ENCODE measurements at regions not wholly inside any gene's neighbourhood (a gene's known extent, or its start where the extent isn't known, plus 50 kb on each side); places are given as distances from the start of the nearest gene placed in this dataset.

DNA sequence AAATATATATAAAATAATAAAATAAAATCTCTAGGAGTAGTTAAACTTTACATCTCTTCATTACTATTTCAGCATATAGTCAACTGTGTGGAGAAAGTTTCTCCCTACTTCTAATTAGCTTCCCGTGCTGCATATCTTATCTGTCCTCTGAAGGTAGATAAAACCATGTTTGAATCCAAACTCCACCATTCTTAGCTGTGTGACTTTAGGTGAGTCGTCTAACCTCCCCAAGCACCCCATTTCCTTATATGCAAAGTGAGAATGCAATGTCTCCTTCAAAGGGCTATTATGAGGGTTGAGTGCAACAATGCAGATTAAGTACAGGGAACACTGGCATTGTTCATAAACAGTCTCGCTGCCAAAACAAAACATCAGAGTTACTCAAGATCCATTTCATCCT lies 80.8 kb upstream of the DRD2 start:
- ChIA-PET CTCF (interaction anchor here (1.2 kb wide), 1 partner anchor 25 kb away, joined by 4 read pairs; no protein-coding TSS in a partner anchor), POLR2A (no interaction called here)
- DNase-seq (ENCODE audit: extremely low spot score): no peak
- TF ChIP-seq LEF1 (IDR thresholded peaks at IDR 0.05; ENCODE audit: borderline replicate concordance) (no peak), TARDBP (IDR thresholded peaks at IDR 0.05) (no peak), CTBP1 (IDR thresholded peaks at IDR 0.05; ENCODE audit: borderline replicate concordance) (no peak), FOXM1 (IDR thresholded peaks at IDR 0.05; ENCODE audit: borderline replicate concordance) (no peak), FOXA1 (IDR thresholded peaks at IDR 0.05) (no peak), SP1 (IDR thresholded peaks at IDR 0.05) (no peak), NFRKB (IDR thresholded peaks at IDR 0.05) (no peak), L3MBTL2 (conservative IDR thresholded peaks at IDR 0.05) (no peak), HDGF (IDR thresholded peaks at IDR 0.05; ENCODE audit: borderline replicate concordance) (no peak), ZNF384 (IDR thresholded peaks at IDR 0.05) (no peak), SUZ12 (IDR thresholded peaks at IDR 0.05) (no peak)
- TF ChIP-seq, protein P1, sequence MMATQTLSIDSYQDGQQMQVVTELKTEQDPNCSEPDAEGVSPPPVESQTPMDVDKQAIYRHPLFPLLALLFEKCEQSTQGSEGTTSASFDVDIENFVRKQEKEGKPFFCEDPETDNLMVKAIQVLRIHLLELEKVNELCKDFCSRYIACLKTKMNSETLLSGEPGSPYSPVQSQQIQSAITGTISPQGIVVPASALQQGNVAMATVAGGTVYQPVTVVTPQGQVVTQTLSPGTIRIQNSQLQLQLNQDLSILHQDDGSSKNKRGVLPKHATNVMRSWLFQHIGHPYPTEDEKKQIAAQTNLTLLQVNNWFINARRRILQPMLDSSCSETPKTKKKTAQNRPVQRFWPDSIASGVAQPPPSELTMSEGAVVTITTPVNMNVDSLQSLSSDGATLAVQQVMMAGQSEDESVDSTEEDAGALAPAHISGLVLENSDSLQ (IDR thresholded peaks at IDR 0.05): no peak

DNA sequence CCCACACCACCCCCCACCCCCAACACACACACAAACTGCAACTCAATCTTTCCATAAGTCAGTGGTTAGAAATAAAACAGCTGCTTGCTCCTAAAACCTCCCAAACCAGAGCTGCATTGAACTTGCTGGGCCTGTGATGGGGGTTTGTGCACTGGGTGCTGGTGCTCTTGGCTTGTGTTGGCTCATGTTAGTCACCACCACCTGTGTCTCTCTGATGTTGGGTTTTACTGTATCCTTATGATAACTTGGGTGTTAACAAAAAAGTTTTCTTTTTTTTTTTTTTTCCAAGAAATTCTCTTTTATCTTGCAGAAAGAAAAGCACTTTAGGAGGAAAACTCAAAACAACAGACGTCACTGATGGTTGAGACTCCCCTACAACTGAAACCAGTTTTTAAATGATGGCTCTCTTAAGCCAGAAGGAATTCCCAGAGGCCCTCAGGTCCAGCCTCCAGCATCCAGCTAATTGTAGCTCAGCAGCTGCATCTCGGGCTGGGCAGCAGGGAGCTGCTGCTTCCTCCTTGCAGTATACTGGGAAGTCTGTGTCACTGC lies 79.9 kb upstream of the DRD2 start:
- CTCF ChIA-PET: no interaction called here

DNA sequence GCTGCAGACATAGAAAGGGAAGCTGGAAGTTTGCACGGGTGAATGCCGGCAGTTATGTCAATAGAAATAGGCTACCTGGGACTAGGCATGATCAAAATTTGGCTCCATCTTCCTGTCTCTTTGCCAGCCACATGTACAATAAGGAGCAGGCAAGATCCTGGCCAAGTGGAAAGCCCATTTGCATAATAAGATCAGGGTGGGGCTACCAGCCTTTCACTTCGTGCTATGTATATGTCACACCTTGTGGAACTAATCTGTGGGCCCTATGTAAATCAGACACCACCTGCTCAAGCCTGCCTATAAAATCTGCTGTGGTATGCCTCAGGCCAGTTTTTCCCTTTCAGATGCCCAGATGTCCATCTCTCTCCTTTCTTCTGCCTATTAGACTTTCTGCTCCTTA lies 79.3 kb upstream of the DRD2 start:
- TF ChIP-seq ELF4 (IDR thresholded peaks at IDR 0.05) (no peak), NFRKB (IDR thresholded peaks at IDR 0.05) (no peak), CTBP1 (IDR thresholded peaks at IDR 0.05; ENCODE audit: borderline replicate concordance) (no peak), FOXK2 (IDR thresholded peaks at IDR 0.05) (no peak), SUZ12 (IDR thresholded peaks at IDR 0.05) (no peak), ARNT (IDR thresholded peaks at IDR 0.05) (no peak), SP1 (IDR thresholded peaks at IDR 0.05) (no peak), LEF1 (IDR thresholded peaks at IDR 0.05; ENCODE audit: borderline replicate concordance) (no peak), ZNF384 (IDR thresholded peaks at IDR 0.05) (no peak), FOXA1 (IDR thresholded peaks at IDR 0.05) (no peak), HDGF (IDR thresholded peaks at IDR 0.05; ENCODE audit: borderline replicate concordance) (no peak), BHLHE40 (IDR thresholded peaks at IDR 0.05; ENCODE audit: borderline replicate concordance) (no peak), FOXM1 (IDR thresholded peaks at IDR 0.05; ENCODE audit: borderline replicate concordance) (no peak), L3MBTL2 (conservative IDR thresholded peaks at IDR 0.05) (no peak)
- DNase-seq (ENCODE audit: extremely low spot score): no peak
- ChIA-PET POLR2A (no interaction called here), CTCF (interaction anchor here (0.6 to 1.0 kb wide), 4 partner anchors 11 to 177 kb away, joined by 3 to 4 read pairs (median 3); no protein-coding TSS in a partner anchor)

More for the DNA sequence above, 79.9 kb upstream of the DRD2 start:
- no peak for DNase-seq (ENCODE audit: extremely low spot score)
- POLR2A ChIA-PET: no interaction called here
- no peak for TF ChIP-seq FOXM1 (IDR thresholded peaks at IDR 0.05; ENCODE audit: borderline replicate concordance)
- no peak for TF ChIP-seq ZNF384 (IDR thresholded peaks at IDR 0.05)
- no peak for TF ChIP-seq SP1 (IDR thresholded peaks at IDR 0.05)
- TF ChIP-seq TARDBP (IDR thresholded peaks at IDR 0.05): no peak
- no peak for TF ChIP-seq BHLHE40 (IDR thresholded peaks at IDR 0.05; ENCODE audit: borderline replicate concordance)
- no peak for TF ChIP-seq L3MBTL2 (conservative IDR thresholded peaks at IDR 0.05)
- TF ChIP-seq SUZ12 (IDR thresholded peaks at IDR 0.05): no peak
- no peak for TF ChIP-seq HDGF (IDR thresholded peaks at IDR 0.05; ENCODE audit: borderline replicate concordance)
- TF ChIP-seq ELF4 (IDR thresholded peaks at IDR 0.05): no peak
- TF ChIP-seq FOXA1 (IDR thresholded peaks at IDR 0.05): no peak
- TF ChIP-seq CTBP1 (IDR thresholded peaks at IDR 0.05; ENCODE audit: borderline replicate concordance): no peak
- TF ChIP-seq NFRKB (IDR thresholded peaks at IDR 0.05): no peak
- TF ChIP-seq, protein P1 (IDR thresholded peaks at IDR 0.05): no peak
- no peak for TF ChIP-seq FOXK2 (IDR thresholded peaks at IDR 0.05)
- TF ChIP-seq ARNT (IDR thresholded peaks at IDR 0.05): no peak
- no peak for TF ChIP-seq LEF1 (IDR thresholded peaks at IDR 0.05; ENCODE audit: borderline replicate concordance)

DNA sequence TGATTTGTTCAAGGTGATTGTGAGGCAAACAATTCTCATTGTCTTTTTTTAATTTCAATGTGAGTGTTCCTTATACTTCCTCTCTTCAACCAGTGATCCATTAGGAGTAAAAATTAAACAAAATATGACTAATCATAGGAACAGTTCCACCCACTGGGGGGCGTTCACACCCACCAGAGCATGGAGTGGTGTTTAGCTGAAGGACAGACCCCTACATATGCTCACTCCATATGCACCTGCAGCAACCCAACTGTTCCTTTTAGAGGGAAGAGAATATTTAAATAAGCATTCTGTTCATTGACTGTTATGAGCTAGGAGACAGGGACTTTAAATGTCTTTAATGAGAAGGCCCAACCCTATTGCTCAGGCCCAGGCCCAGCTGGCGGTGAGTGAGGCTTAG lies 78.7 kb upstream of the DRD2 start:
- CTCF ChIA-PET: interaction anchor here (0.6 to 1.8 kb wide), 7 partner anchors 11 to 178 kb away, joined by 3 to 9 read pairs (median 3); no protein-coding TSS in a partner anchor
- no peak for TF ChIP-seq SP1 (IDR thresholded peaks at IDR 0.05)
- no peak for TF ChIP-seq NFRKB (IDR thresholded peaks at IDR 0.05)
- TF ChIP-seq ARNT (IDR thresholded peaks at IDR 0.05): no peak
- TF ChIP-seq HDGF (IDR thresholded peaks at IDR 0.05; ENCODE audit: borderline replicate concordance): no peak
- TF ChIP-seq ZNF384 (IDR thresholded peaks at IDR 0.05): no peak
- TF ChIP-seq LEF1 (IDR thresholded peaks at IDR 0.05; ENCODE audit: borderline replicate concordance): no peak
- TF ChIP-seq TARDBP (IDR thresholded peaks at IDR 0.05): no peak
- TF ChIP-seq, protein P1 (IDR thresholded peaks at IDR 0.05): no peak
- TF ChIP-seq SUZ12 (IDR thresholded peaks at IDR 0.05): no peak
- TF ChIP-seq ELF4 (IDR thresholded peaks at IDR 0.05): no peak
- TF ChIP-seq BHLHE40 (IDR thresholded peaks at IDR 0.05; ENCODE audit: borderline replicate concordance): no peak
- TF ChIP-seq L3MBTL2 (conservative IDR thresholded peaks at IDR 0.05): no peak
- no peak for TF ChIP-seq CTBP1 (IDR thresholded peaks at IDR 0.05; ENCODE audit: borderline replicate concordance)
- TF ChIP-seq FOXK2 (IDR thresholded peaks at IDR 0.05): no peak
- no peak for TF ChIP-seq FOXM1 (IDR thresholded peaks at IDR 0.05; ENCODE audit: borderline replicate concordance)
- no peak for TF ChIP-seq FOXA1 (IDR thresholded peaks at IDR 0.05)
- DNase-seq (ENCODE audit: extremely low spot score): no peak
- POLR2A ChIA-PET: no interaction called here

DNA sequence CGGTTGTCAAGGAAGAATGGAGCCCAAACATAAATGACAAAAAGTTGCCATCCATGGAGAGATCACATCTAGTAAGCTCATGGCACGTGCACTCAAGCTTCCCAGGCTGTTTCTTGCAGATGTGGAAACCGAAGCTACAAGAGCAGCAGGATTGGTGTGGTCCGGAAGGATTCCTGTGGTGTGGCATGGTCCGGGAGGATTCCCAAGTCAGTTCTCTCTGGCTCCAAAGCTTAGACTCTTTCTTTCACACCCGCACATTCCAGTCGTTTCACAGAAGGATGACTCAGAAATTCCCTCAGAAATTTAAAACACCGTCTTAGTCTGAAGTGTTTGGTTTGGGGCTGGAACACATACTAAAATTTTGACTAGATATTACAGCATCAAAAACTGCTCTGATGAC lies 78.0 kb upstream of the DRD2 start:
- CTCF ChIA-PET: interaction anchor here (0.7 to 1.8 kb wide), 4 partner anchors 10 to 179 kb away, joined by 3 to 9 read pairs (median 3); no protein-coding TSS in a partner anchor
- POLR2A ChIA-PET: no interaction called here
- TF ChIP-seq FOXK2 (IDR thresholded peaks at IDR 0.05) (no peak), FOXM1 (IDR thresholded peaks at IDR 0.05; ENCODE audit: borderline replicate concordance) (no peak), SUZ12 (IDR thresholded peaks at IDR 0.05) (no peak), NFRKB (IDR thresholded peaks at IDR 0.05) (no peak), ELF4 (IDR thresholded peaks at IDR 0.05) (no peak), ARNT (IDR thresholded peaks at IDR 0.05) (no peak), SP1 (IDR thresholded peaks at IDR 0.05) (no peak), CTBP1 (IDR thresholded peaks at IDR 0.05; ENCODE audit: borderline replicate concordance) (no peak)
- no peak for DNase-seq (ENCODE audit: extremely low spot score)

Measured in HEK293T (cell line).